CD4-positive, alpha-beta memory T cell (primary cell): ENCODE measurements at regions not wholly inside any gene's neighbourhood (a gene's known extent, or its start where the extent isn't known, plus 50 kb on each side); places are given as distances from the start of the nearest gene placed in this dataset.

Source experiments
- CTCF ChIA-PET: fragments of 350-600 bp; sonication (Branson Sonifier 250); formaldehyde crosslinking; loops from one replicate; lab custom pipeline; 2021; ENCODE audit warnings: inconsistent platforms; ENCODE audit not compliant: partially characterized antibody; lab: Charles Lee
- POLR2A ChIA-PET: fragments of 350-600 bp; sonication (Branson Sonifier 250); formaldehyde crosslinking; loops from one replicate; lab custom pipeline; 2021; ENCODE audit not compliant: partially characterized antibody; lab: Charles Lee
- DNase-seq, 5 donors: peaks; one replicate each; pipeline versions ENCODE4 v3.0.0 to v3.0.0-alpha.2; 2020 to 2022; ENCODE audit warnings: mixed read lengths in 1 of 5
- H3K27ac ChIP-seq: one replicate; pipeline ENCODE4 v1.7.0; 2013; ENCODE audit warnings: low read depth, low read length
- H3K27me3 ChIP-seq: 2 replicates; pipeline ENCODE4 v1.7.0; 2013; ENCODE audit warnings: mild to moderate bottlenecking, low read length, moderate library complexity; ENCODE audit not compliant: insufficient read depth
- H3K36me3 ChIP-seq: 2 replicates; pipeline ENCODE4 v1.7.0; 2013; ENCODE audit warnings: mild to moderate bottlenecking, low read length, moderate library complexity; ENCODE audit not compliant: insufficient read depth
- H3K4me1 ChIP-seq: 2 replicates; pipeline ENCODE4 v1.7.0; 2013; ENCODE audit warnings: mild to moderate bottlenecking, low read length, moderate library complexity; ENCODE audit not compliant: insufficient read depth
- H3K4me3 ChIP-seq, 2 donors: one replicate each; pipeline ENCODE4 v1.7.0; 2013; ENCODE audit warnings: low read length in 2 of 2, mild to moderate bottlenecking in 1 of 2
- H3K9me3 ChIP-seq, 2 donors: one replicate each; pipeline ENCODE4 v1.7.0; 2013; ENCODE audit warnings: low read length in 2 of 2, control low read depth in 1 of 2; ENCODE audit not compliant: control insufficient read depth in 1 of 2
- H3K27ac Mint-ChIP-seq, 7 donors: one replicate each; pipeline ENCODE4 v1.8.0; 2020 to 2021; ENCODE audit warnings: mixed read lengths in 7 of 7, mild to moderate bottlenecking in 6 of 7, inconsistent platforms in 3 of 7, moderate library complexity in 3 of 7
- H3K27me3 Mint-ChIP-seq, 2 donors: one replicate each; pipeline ENCODE4 v1.8.0; 2020 to 2021; ENCODE audit warnings: mixed read lengths in 2 of 2
- H3K36me3 Mint-ChIP-seq, 2 donors: one replicate each; pipeline ENCODE4 v1.8.0; 2020 to 2021; ENCODE audit warnings: mixed read lengths in 2 of 2, inconsistent platforms in 1 of 2, mild to moderate bottlenecking in 1 of 2
- H3K4me1 Mint-ChIP-seq, 4 donors: one replicate each; pipeline ENCODE4 v1.8.0; 2020 to 2021; ENCODE audit warnings: mixed read lengths in 4 of 4, mild to moderate bottlenecking in 1 of 4
- H3K4me3 Mint-ChIP-seq, 8 donors: one replicate each; pipeline ENCODE4 v1.8.0; 2020 to 2021; ENCODE audit warnings: mixed read lengths in 8 of 8, mild to moderate bottlenecking in 7 of 8, moderate library complexity in 6 of 8, inconsistent platforms in 3 of 8
- H3K9me3 Mint-ChIP-seq, 8 donors: one replicate each; pipeline ENCODE4 v1.8.0; 2020 to 2021; ENCODE audit warnings: mixed read lengths in 8 of 8, mild to moderate bottlenecking in 5 of 8, inconsistent platforms in 3 of 8, moderate library complexity in 1 of 8
- intact Hi-C: fragments of 100-400 bp; cut with micrococcal nuclease; formaldehyde crosslinking; loops from one replicate; pipeline ENCODE4 v1.15.1; 2023

- no peak overlapping the region for H3K27ac Mint-ChIP-seq
- no peak for DNase-seq
- H3K36me3 Mint-ChIP-seq: no peaks in the 10 kb centered on the region
- ChIA-PET POLR2A (no interaction called here), CTCF (no interaction called here)
- no peaks in the 10 kb centered on the region for H3K27me3 Mint-ChIP-seq
- Histone ChIP-seq H3K27ac (no peak overlapping the region), H3K4me1 (no peaks in the 10 kb centered on the region), H3K27me3 (no peaks in the 10 kb centered on the region), H3K4me3 (no peak overlapping the region), H3K9me3 (no peaks in the 10 kb centered on the region), H3K36me3 (no peaks in the 10 kb centered on the region)
- no peaks in the 10 kb centered on the region for H3K4me1 Mint-ChIP-seq
- H3K4me3 Mint-ChIP-seq: no peak overlapping the region
- peaks cover 0 to 11% (median 6%) of the 10 kb centered on the region in 8 donors for H3K9me3 Mint-ChIP-seq
- intact Hi-C loops: no loop called here
Measured at GRCh38 chr5:3342271-3343100, 253.1 kb upstream of the IRX1 start.

- no peaks in the 10 kb centered on the region for H3K4me1 ChIP-seq
- Mint-ChIP-seq H3K9me3 (peaks cover 0 to 11% (median 4%) of the 10 kb centered on the region in 8 donors), H3K36me3 (no peaks in the 10 kb centered on the region), H3K4me3 (no peak overlapping the region), H3K27me3 (no peaks in the 10 kb centered on the region), H3K4me1 (no peaks in the 10 kb centered on the region), H3K27ac (no peak overlapping the region)
- ChIA-PET CTCF (no interaction called here), POLR2A (no interaction called here)
- no peaks in the 10 kb centered on the region for H3K27me3 ChIP-seq
- no peak overlapping the region for H3K27ac ChIP-seq
- intact Hi-C loops: no loop called here
- no peak for DNase-seq
- H3K4me3 ChIP-seq: no peak overlapping the region
- H3K9me3 ChIP-seq: no peaks in the 10 kb centered on the region
- no peaks in the 10 kb centered on the region for H3K36me3 ChIP-seq
Measured at GRCh38 chr5:3341446-3342240, 254.0 kb upstream of the IRX1 start.

- H3K4me3 Mint-ChIP-seq: no peak overlapping the region
- intact Hi-C loops: no loop called here
- POLR2A ChIA-PET: no interaction called here
Measured at GRCh38 chr5:3340471-3340870, 255.2 kb upstream of the IRX1 start.

GRCh38 chr5:3339798-3340115 is 255.9 kb upstream of the IRX1 start:
- peaks cover 0 to 12% (median 5%) of the 10 kb centered on the region in 8 donors for H3K9me3 Mint-ChIP-seq
- Histone ChIP-seq H3K4me3 (no peak overlapping the region), H3K9me3 (no peaks in the 10 kb centered on the region), H3K27ac (no peak overlapping the region), H3K27me3 (no peaks in the 10 kb centered on the region), H3K36me3 (no peaks in the 10 kb centered on the region), H3K4me1 (no peaks in the 10 kb centered on the region)
- no peaks in the 10 kb centered on the region for H3K4me1 Mint-ChIP-seq
- intact Hi-C loops: no loop called here
- ChIA-PET CTCF (no interaction called here), POLR2A (no interaction called here)
- no peak for DNase-seq
- H3K4me3 Mint-ChIP-seq: no peak overlapping the region
- no peak overlapping the region for H3K27ac Mint-ChIP-seq
- no peaks in the 10 kb centered on the region for H3K27me3 Mint-ChIP-seq
- no peaks in the 10 kb centered on the region for H3K36me3 Mint-ChIP-seq

More at GRCh38 chr5:3340471-3340870, 255.2 kb upstream of the IRX1 start:
- no peaks in the 10 kb centered on the region for H3K9me3 ChIP-seq
- H3K4me3 ChIP-seq: no peak overlapping the region
- no peaks in the 10 kb centered on the region for H3K4me1 ChIP-seq
- DNase-seq: no peak
- H3K27me3 ChIP-seq: no peaks in the 10 kb centered on the region
- no peak overlapping the region for H3K27ac Mint-ChIP-seq
- no peaks in the 10 kb centered on the region for H3K36me3 ChIP-seq
- CTCF ChIA-PET: no interaction called here
- H3K4me1 Mint-ChIP-seq: no peaks in the 10 kb centered on the region
- H3K36me3 Mint-ChIP-seq: no peaks in the 10 kb centered on the region
- no peak overlapping the region for H3K27ac ChIP-seq
- peaks cover 0 to 11% (median 4%) of the 10 kb centered on the region in 8 donors for H3K9me3 Mint-ChIP-seq
- no peaks in the 10 kb centered on the region for H3K27me3 Mint-ChIP-seq

- Histone ChIP-seq H3K27me3 (no peaks in the 10 kb centered on the region), H3K4me1 (no peaks in the 10 kb centered on the region), H3K9me3 (no peaks in the 10 kb centered on the region), H3K27ac (no peak overlapping the region), H3K4me3 (no peak overlapping the region), H3K36me3 (no peaks in the 10 kb centered on the region)
- ChIA-PET POLR2A (no interaction called here), CTCF (no interaction called here)
- DNase-seq: no peak
- Mint-ChIP-seq H3K4me3 (no peak overlapping the region), H3K27me3 (no peaks in the 10 kb centered on the region), H3K36me3 (no peaks in the 10 kb centered on the region), H3K27ac (no peak overlapping the region), H3K4me1 (no peaks in the 10 kb centered on the region), H3K9me3 (peaks cover 0 to 15% (median 5%) of the 10 kb centered on the region in 8 donors)
- intact Hi-C loops: no loop called here
Measured at GRCh38 chr5:3339092-3339797, 256.4 kb upstream of the IRX1 start.

GRCh38 chr5:3337812-3338541 is 257.7 kb upstream of the IRX1 start:
- no peak for DNase-seq
- no peaks in the 10 kb centered on the region for H3K36me3 ChIP-seq
- peaks cover 0 to 21% (median 6%) of the 10 kb centered on the region in 8 donors for H3K9me3 Mint-ChIP-seq
- H3K27me3 Mint-ChIP-seq: no peaks in the 10 kb centered on the region
- no peak overlapping the region for H3K27ac ChIP-seq
- no peaks in the 10 kb centered on the region for H3K4me1 Mint-ChIP-seq
- intact Hi-C loops: no loop called here
- no peaks in the 10 kb centered on the region for H3K36me3 Mint-ChIP-seq
- no peaks in the 10 kb centered on the region for H3K9me3 ChIP-seq
- no peak overlapping the region for H3K27ac Mint-ChIP-seq
- H3K4me1 ChIP-seq: no peaks in the 10 kb centered on the region
- no peak overlapping the region for H3K4me3 Mint-ChIP-seq
- no peaks in the 10 kb centered on the region for H3K27me3 ChIP-seq
- POLR2A ChIA-PET: no interaction called here
- no peak overlapping the region for H3K4me3 ChIP-seq
- CTCF ChIA-PET: no interaction called here

GRCh38 chr5:3336666-3337065 is 259.0 kb upstream of the IRX1 start:
- Histone ChIP-seq H3K36me3 (no peaks in the 10 kb centered on the region), H3K9me3 (no peaks in the 10 kb centered on the region), H3K27me3 (no peaks in the 10 kb centered on the region), H3K4me1 (no peaks in the 10 kb centered on the region), H3K27ac (no peak overlapping the region), H3K4me3 (no peak overlapping the region)
- POLR2A ChIA-PET: no interaction called here
- Mint-ChIP-seq H3K4me1 (no peaks in the 10 kb centered on the region), H3K27me3 (no peaks in the 10 kb centered on the region), H3K9me3 (peaks cover 0 to 20% (median 5%) of the 10 kb centered on the region in 8 donors), H3K4me3 (no peak overlapping the region), H3K27ac (no peak overlapping the region), H3K36me3 (no peaks in the 10 kb centered on the region)
- intact Hi-C loops: no loop called here
- CTCF ChIA-PET: no interaction called here
- DNase-seq: no peak
